Kidney epithelial cell (primary cell): ENCODE measurements at regions not wholly inside any gene's neighbourhood (a gene's known extent, or its start where the extent isn't known, plus 50 kb on each side); places are given as distances from the start of the nearest gene placed in this dataset.
A peak's percentile ranks its signal among the peaks of the same experiment; 100 is the strongest.

Experiments used
- DNase-seq: peaks from one replicate; pipeline ENCODE4 v3.0.0-alpha.2; 2010; ENCODE audit warnings: low read depth
- H3K27me3 ChIP-seq: 2 replicates; pipeline ENCODE4 v1.6.0; 2011; ENCODE audit warnings: low read length; ENCODE audit not compliant: control insufficient read depth, insufficient read depth
- H3K36me3 ChIP-seq: 2 replicates; pipeline ENCODE4 v1.5.1; 2011; ENCODE audit warnings: low read length; ENCODE audit not compliant: control insufficient read depth, insufficient read depth
- H3K4me3 ChIP-seq: 2 replicates; pipeline ENCODE4 v1.5.1; 2011; ENCODE audit warnings: low read depth, mild to moderate bottlenecking, control low read depth, low read length
- CTCF ChIP-seq: IDR thresholded peaks from 2 replicates; pipeline ENCODE4 v1.5.1; 2011; ENCODE audit warnings: mild to moderate bottlenecking, moderate library complexity, low read length, control low read depth, inconsistent platforms; ENCODE audit not compliant: insufficient read depth, poor library complexity, severe bottlenecking

GRCh38 chr12:67388331-67389138 lies 119.4 kb downstream of the CAND1 start:
- TF ChIP-seq CTCF, result peak; percentile 33
- H3K36me3 ChIP-seq, result no peaks in the 10 kb centered on the region
- no peak for DNase-seq
- H3K27me3 ChIP-seq, result no peaks in the 10 kb centered on the region
- H3K4me3 ChIP-seq, result no peak overlapping the region

- Histone ChIP-seq H3K36me3 (no peaks in the 10 kb centered on the region), H3K4me3 (no peak overlapping the region), H3K27me3 (no peaks in the 10 kb centered on the region)
- no peak for DNase-seq
- TF ChIP-seq CTCF, result no peak
Measured at GRCh38 chr12:67390273-67390672, 121.1 kb downstream of the CAND1 start.

- Histone ChIP-seq H3K27me3 (no peaks in the 10 kb centered on the region), H3K36me3 (no peaks in the 10 kb centered on the region), H3K4me3 (no peak overlapping the region)
- TF ChIP-seq CTCF, result no peak
- DNase-seq, result no peak
Measured at GRCh38 chr12:67391034-67391433, 121.9 kb downstream of the CAND1 start.

GRCh38 chr12:67391656-67392055 lies 122.5 kb downstream of the CAND1 start:
- TF ChIP-seq CTCF, result no peak
- H3K36me3 ChIP-seq, result no peaks in the 10 kb centered on the region
- DNase-seq, result no peak
- H3K27me3 ChIP-seq, result no peaks in the 10 kb centered on the region
- H3K4me3 ChIP-seq, result no peak overlapping the region

- H3K36me3 ChIP-seq, result no peaks in the 10 kb centered on the region
- peak; percentile 6 for TF ChIP-seq CTCF
- H3K27me3 ChIP-seq, result no peaks in the 10 kb centered on the region
- DNase-seq, result no peak
- H3K4me3 ChIP-seq, result no peak overlapping the region
Measured at GRCh38 chr12:67394550-67394949, 125.4 kb downstream of the CAND1 start.

- Histone ChIP-seq H3K4me3 (no peak overlapping the region), H3K36me3 (no peaks in the 10 kb centered on the region), H3K27me3 (no peaks in the 10 kb centered on the region)
- no peak for DNase-seq
- TF ChIP-seq CTCF, result no peak
Measured at GRCh38 chr12:67400742-67401141, 131.6 kb downstream of the CAND1 start.
